Ureter (tissue), 1 donor: ENCODE measurements at regions not wholly inside any gene's neighbourhood (a gene's known extent, or its start where the extent isn't known, plus 50 kb on each side); places are given as distances from the start of the nearest gene placed in this dataset.
"Not testable (repeated sequence)": the region's sequence is repeated elsewhere in the genome, so short reads cannot be mapped to it uniquely, and the experiment has no call there.

Experiments used
- DNase-seq: peaks from one replicate; pipeline ENCODE4 v3.0.0-alpha.2; 2020; ENCODE audit warnings: low spot score
- donor health status: DM: yes; HTN: yes; CAD: no.

DNA sequence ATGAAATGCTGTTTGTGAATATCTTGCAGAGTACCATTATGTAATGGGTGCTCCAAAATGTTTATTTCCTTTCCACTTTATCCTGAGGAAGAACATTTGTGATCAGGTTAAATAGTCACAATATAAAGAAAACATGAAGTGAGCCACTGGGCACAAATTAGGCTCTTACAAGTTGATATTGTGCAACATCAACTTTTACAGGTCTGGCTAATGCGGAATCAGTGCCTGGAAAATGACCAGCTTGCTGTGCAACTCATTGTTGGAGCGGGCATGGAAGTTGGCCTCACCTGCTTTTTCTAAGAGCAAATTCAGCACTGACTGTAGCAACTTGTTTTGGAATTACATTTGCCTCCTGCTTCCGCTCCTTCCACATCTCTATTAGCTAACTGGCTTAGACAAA, 216.9 kb upstream of the PLPPR1 start:
- DNase-seq, result no peak

DNA sequence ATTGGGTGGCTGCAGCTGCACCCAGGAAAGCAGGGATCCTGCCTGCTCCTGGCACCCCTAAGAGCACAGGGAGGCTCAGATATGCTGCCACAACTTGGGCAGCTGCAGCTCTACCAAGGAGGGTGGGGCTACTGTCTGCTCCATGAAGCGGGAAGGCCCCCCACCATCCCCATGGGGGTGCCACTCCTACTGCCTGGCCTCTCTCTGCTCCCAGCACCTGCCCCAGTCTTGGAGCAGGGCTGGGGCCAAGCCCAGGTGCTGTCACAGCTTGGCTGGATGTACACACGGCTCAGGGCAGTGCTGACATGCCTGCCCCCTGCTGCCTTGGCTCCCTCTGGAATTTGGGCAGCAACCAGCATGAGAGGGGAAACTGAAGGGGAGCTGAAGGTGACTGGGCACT, 214.7 kb upstream of the PLPPR1 start:
- DNase-seq, result no peak

DNA sequence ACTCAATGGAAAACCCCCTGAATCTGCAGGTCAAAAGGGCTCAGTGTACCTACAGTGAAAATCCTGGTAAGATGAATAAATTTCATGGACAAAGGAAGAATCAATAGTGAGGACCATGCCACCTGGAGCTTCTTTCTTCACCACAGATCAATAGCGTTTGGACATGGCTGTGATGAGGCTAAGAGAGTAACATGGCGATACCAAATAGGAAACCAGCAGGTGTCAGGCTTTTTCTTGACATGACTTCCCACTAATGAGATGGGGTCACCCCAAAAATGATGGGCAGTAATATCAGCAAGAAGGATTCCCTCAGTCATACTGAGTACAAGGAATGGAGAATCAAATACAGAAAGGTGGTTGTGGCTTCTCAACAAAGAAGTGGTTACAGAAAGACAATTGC, 208.5 kb upstream of the PLPPR1 start:
- DNase-seq, result no peak

DNA sequence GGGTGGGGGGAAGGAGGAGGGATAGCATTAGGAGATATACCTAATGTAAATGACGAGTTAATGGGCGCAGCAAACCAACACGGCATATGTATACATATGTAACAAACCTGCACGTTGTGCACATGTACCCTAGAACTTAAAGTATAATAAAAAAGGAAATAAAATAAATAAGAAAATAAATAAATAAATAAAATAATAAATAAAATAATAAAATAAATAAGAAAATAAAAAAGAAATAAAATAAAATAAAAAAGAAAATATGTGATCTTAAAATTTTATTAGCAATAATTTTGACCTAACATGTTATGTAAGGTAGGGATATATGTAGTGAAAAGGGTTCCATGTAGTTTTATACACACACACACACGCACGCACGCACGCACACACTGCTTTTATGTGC, 195.5 kb upstream of the PLPPR1 start:
- DNase-seq, result not testable (repeated sequence)

DNA sequence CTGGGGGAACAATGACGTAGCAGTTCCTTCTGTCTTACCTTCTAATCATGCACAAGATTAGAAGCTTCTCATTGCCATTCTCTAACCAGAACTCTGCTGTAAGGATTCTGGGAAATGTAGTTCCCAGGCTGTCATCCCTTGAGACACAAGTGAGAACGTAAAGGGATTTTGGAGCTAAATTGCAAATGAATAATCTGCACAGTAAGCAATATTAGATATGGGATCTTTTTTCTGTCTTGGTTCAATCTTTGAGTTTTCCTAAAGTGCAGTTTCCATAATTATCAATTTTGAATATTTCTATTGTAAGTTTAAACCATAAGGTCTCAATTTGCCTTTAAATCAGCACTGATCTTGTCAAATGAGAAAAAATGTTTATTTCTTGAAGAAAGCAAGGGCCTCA, 189.7 kb upstream of the PLPPR1 start:
- DNase-seq, result no peak

DNA sequence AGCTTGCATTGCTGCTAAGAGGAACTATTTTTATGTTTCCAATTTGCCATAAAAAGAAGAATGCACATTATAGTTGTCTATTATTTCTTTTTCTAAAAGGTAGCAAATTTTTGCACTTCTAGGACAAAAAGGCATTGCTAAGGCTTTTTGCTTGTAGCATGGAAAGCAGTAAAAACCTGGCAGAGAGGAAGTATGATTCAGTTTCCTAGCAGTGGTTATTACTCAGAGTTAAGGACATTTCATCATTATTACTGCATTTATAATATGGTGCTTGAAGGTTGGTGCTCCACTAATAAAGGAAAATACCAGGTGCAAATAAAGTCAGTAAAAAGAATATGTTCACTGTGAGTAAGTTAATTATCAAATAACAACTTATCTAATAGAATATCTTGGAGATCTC, 179.8 kb upstream of the PLPPR1 start:
- DNase-seq, result no peak

DNA sequence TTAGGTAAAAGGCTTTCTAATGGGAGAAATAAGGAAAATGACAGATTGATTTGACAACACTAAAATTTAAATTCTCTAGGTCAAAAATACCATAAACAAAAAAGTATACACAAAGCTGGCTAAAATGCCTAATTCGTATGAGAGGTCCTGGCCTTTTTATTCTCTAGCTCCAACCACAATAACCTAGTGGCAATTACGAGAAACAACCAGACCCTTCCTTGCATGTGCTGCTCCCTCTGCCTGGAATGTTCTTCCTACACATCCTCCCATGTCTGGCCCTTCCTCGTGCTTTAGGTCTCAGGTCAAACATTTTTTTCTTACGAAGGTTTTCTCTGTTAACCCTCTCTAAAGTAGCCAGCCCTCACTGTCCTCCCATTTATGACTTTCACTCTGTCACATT, 176.4 kb upstream of the PLPPR1 start:
- DNase-seq, result no peak

DNA sequence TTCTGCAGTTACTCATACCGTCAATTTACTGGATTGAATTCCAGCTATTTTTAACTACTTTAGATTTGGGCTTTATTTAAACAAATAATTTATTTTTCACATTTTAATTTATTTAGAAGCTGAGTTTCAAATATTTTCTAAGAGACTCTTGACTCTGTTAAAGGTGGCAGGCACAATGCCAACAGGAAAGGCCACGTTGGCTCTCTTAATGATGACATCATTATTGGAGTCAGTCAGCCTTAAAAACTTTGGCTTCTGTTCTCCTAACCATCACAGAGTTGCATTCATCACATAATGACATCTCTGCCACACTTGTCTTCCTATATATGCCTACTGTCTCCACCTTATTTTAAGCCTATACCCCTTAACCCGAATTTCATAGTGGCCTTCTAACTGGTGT, 172.3 kb upstream of the PLPPR1 start:
- DNase-seq, result no peak

DNA sequence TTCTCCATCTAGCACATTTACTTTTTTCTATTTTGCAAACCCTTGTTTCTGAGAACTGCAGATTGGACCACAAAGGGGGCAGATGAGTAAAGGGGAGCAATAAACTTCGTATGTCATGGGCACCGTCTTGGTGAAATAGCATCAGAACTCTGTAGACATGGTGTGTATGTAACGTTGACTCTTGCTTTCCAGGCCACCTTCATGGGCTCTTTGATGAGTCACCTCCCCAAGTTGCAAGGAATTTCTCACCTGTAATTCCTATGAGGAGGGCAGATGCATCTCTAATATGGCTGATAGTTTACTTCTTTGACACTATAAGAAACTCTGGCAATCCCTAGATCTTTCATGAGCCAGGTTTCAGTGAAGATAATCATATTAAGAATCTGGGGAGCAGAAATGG, 163.4 kb upstream of the PLPPR1 start:
- DNase-seq, result no peak

DNA sequence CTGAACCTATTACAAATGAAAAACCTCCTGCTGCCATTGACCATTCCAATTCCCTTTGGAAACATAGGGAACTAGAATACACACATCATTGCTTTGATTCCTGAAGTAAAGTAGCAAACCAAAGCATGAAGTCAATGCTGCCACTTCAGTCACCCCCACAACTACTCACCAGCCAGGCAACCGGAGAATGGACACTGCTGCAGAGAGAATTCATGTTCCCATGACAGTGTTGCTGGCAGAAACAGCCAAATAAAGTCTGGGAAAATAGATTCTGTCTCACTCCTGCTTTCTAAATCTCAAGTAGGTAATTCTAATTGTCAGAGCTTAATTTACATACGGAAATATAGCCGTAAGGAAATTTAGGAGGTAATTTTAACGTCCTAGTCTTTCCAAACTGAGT, 162.9 kb upstream of the PLPPR1 start:
- no peak for DNase-seq

DNA sequence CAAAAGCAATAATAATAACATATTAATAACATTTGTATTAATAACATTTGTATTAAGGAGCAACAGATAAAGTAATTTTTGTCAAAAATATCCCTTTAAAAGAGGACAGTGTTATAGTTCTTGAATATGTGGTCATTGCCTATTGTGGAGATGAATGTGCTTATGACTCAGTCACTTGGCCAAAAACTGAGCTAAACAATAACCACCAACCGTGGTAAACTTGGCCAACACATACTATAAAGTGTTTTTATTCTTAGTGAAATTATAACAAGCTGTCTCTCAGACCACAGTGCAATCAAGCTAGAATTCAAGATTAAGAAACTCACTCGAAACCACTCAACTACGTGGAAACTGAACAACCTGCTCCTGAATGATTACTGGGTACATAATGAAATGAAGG, 159.2 kb upstream of the PLPPR1 start:
- DNase-seq, result no peak

DNA sequence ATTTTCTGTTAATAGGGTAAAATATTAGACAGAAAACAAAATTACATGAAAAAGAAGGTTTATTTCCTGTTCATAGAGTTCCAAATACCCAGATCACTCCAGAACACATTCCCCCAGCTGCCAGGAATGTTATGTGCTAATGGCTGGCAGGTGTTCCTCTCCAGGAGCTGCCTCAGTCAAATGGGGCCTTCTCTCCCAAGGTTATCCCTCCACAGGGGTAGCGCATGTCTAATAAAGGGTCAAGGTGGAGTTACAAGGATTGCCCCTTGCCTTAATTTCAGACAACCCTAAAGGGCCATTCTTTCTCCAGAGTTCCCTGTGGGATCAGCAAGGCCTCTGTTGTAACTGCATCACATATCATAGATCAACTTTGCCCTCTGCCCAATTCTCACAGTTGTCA, 148.6 kb upstream of the PLPPR1 start:
- DNase-seq, result no peak

DNA sequence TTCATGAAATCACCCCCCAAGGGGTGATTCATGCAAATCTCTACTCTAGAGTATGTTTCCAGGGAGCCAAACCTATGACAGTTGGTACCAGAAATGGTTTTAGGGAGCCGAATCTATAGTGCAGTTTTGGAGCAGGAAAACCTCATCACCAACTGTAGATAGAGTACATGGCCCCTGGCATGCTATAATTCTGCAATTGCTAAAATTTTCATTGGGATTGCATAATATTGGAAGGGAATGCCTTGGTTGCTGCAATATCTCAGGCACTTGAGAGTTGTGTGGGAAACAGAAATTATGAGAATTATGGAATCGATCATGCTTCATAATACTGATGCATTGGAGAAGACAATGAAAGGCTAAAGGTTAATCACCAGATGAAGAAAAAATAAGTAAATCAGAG, 148.2 kb upstream of the PLPPR1 start:
- DNase-seq, result no peak

DNA sequence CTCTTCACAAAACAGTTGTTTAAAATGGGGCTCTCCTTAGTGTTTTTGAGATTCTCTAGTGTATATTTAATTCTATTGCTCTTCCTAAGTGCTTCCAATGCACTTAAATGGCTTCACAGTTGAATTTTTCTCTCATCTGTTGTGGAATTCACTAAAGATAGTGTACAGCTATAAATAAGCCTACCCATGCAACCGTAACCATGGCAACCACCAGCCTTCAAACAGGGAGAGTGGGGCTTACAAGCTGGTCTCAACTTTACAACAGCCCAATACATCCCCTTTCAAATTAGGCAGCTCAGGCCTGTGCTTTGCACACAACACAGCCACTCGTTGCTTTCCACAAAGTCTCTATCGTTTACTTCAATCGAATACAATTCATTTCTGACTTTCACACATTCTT, 144.0 kb upstream of the PLPPR1 start:
- no peak for DNase-seq

DNA sequence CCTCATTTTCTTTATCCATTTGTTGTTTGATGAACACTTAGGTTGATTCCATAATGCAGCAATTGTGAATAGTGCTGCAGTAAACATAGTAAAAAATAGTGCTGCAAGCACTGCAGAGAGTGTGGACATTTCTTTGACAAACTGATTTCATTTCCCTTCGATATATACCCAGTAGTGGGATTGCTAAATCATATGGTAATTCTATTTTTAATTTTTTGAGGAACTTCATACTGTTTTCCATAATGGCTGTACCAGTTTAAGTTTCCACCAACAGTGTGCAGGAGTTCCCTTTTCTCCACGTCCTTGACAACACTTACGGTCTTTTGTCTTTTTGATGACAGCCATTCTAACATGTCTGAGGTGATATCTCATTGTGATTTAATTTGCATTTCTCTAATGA, 138.2 kb upstream of the PLPPR1 start:
- DNase-seq, result no peak

DNA sequence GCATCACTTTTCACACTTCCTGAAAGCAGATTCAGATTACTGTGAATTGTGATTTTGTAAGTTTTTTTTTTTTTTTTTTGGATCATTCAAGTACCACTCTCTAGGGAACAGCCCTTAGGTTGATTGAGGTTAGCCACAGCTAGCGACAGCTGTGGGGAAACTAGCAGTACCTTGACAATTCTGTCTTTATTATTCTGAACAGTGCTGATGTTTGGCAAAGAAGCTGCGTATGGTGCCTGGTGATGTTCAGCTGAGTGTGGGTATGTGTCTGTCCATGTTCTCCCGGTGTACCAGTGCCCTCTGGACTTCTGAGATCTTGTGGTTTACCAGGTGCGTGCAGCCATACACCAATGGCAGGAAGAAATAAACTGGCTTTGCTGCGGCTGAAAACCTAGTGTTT, 117.3 kb upstream of the PLPPR1 start:
- DNase-seq, result no peak

DNA sequence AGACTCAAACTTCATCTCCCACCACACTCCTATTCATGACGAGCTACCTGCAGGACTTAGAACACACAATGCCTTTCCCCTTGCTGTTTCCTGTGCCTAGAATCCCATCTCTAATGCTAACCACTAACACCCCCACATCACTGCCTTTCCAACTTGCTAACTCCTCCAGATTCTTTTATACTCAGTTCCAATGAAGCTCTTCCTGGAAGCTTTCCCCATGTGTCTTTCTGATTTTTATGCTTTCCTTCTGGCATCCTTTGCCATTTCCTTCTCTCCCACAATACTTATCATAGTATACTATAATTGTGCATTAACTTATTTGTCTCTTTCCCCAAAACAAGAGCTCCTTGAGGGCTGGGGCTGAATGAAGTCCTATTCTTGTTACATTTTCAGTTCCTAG, 115.3 kb upstream of the PLPPR1 start:
- DNase-seq, result no peak

DNA sequence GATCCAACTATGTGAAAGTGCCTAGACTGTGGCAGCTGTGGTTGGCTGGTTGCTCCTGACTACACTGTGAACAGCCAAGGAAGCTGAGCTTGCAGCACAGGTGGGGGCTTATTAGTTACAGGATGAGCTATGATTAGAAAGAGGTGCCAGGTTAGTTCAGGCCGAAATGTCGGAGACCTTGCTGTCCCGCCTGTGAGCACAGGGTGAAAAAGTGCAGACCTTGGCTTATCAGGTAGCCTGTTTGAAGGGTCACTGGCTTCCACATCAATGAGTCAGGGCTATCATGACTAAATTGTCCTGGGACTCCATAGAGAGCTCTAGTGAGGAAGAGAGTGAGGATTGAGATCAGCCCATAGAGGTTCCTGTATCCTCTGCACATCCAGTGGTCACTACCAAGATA, 114.3 kb upstream of the PLPPR1 start:
- no peak for DNase-seq

DNA sequence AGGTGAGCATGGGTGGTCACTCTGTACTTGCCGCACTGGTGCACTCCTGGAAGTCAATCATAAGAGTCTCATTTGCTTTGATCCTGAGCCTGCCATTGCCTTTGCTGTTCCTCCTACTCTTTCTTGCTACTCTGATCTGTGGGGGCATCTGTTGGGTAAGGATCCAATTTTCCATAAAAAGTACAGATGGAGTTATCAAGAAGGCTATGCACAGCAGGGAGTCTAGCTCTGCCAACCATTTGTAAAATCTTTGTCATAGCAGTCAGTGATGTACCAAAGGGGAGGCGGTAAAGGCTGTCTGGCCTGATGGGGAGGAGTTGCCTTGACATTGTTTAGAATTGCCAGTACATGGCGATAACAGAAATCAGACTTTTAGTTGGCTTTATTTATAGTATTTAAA, 109.0 kb upstream of the PLPPR1 start:
- DNase-seq, result no peak

DNA sequence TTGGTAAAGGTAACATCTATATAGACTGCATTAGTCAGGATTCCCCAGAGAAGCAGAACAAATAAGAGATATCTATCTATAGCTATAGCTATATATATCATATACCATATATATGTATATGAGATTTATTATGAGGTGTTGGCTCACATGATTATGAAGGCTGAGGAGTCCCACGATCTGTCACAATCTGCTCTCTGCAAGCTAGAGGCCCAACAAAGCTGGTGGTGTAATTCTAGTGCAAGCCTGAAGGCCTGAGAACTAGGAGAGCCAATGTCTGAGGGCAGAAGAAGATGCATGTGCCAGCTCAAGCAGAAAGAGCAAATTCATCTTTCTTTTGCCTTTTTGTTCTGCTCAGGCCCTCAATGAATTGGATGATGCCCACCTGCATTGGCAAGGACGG, 102.2 kb upstream of the PLPPR1 start:
- DNase-seq, result no peak

DNA sequence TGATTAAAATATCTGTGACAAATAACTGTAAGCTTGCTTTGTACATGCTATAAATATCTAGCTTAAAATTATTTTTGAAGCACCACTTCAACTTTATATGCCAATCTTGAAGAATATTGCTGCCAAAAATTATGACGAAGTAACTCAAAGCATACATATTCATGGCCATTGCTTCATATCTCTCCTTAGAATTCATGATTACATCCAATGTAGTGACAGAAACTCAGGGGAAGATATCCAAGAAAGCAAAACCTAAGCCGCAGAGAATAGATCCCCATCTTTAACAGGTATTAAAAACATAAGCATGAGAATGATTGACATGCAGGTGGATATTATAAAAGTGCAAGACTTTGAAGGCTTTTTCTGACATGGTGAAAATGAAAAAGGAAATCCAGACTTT, 100.8 kb upstream of the PLPPR1 start:
- DNase-seq, result no peak

DNA sequence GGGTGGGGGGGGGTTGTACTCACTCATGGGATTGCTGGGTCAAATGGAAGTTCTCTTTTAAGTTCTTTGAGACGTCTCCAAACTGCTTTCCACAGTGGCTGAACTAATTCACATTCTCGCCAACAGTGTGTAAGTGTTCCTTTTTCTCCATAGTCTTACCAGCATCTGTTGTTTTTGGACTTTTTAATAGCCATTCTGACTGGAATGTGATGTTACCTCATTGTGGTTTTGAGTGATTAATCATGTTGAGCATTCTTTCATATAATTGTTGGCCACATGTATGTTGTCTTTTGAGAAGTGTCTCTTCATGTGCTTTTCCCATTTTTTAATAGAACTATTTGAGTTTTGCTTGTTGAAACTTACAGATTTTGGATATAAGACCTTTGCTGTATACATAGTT, 94.9 kb upstream of the PLPPR1 start:
- DNase-seq, result no peak

DNA sequence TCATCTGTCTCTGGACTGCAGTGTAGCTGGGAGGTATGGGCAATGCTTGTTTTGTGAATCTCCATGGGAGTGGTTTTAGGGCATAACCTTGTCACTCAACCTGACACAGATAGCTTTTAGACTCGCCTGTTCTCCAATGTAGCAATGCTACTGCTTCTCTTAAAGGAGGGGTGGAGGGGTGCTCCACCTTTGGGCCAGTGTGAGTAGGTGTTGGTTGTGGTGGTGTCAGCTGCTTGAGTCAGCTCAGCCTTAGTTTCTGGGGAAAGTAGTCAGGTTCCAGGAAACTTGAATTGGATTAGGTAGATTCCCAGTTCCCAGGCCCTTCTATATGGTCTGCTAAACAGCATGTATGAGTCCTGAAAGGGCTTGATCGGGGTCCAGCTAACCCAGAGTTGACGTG, 91.1 kb upstream of the PLPPR1 start:
- DNase-seq, result no peak

DNA sequence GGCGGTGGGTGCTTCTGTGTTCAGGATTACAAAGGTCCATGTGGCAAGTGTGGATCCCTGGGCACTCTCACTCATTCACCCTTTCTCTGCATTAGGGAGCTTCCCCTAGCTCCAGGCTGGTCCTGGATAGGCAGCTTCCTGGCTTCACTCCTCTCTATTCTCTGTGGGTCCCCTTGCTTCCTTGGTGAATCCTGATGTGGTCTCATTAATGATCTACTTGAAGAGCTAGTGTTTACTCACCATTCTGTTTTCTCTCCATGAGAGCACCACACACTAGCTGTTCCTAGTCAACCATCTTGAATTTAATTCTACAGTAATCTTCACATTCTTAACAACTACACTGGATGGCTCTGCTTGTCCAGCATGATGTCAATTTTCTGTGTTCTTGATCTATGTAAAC, 90.0 kb upstream of the PLPPR1 start:
- no peak for DNase-seq

DNA sequence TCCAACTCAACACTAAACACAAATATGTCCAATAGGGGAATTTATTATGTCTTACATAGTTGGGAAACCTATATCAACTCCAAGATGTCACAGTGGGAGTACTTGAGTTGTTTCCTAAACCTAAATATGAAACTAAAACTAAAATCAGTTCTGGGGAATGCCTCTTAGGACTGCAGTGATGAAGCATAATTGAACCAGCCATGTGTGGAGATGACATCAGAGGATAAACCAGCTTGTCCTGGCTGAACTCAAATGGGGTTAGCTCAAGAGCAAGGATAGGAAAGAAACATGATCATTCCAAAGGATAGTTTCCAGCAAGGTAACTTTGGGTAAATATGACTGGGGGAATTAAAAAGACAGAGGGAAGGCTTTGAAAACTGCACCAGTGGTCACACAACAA, 88.9 kb upstream of the PLPPR1 start:
- no peak for DNase-seq
